ENCODE measurements at regions not wholly inside any gene's neighbourhood (a gene's known extent, or its start where the extent isn't known, plus 50 kb on each side); places are given as distances from the start of the nearest gene placed in this dataset.

- no peak overlapping the region for H3K9ac ChIP-seq
- H3K27ac ChIP-seq = no peak overlapping the region
- peaks cover 25% of the 10 kb centered on the region for H3K9me3 ChIP-seq
- H3K4me2 ChIP-seq = no peak overlapping the region
- H3K4me3 ChIP-seq = no peak overlapping the region
- H3K27me3 ChIP-seq = no peaks in the 10 kb centered on the region
- TF ChIP-seq Cebpa-rat (IDR thresholded peaks at IDR 0.05) = no peak
- H3K36me3 ChIP-seq = no peaks in the 10 kb centered on the region
- no peaks in the 10 kb centered on the region for H4K20me1 ChIP-seq
- H3K4me1 ChIP-seq = peaks cover 8% of the 10 kb centered on the region; the same call in 1 of the 2 replicates
Measured at GRCh38 chr12:127861406-127861805, 405.6 kb upstream of the TMEM132C start.

GRCh38 chr12:127873306-127873705 is 393.7 kb upstream of the TMEM132C start:
- Histone ChIP-seq H3K27ac (no peak overlapping the region), H3K27me3 (no peaks in the 10 kb centered on the region), H4K20me1 (no peaks in the 10 kb centered on the region), H3K36me3 (no peaks in the 10 kb centered on the region), H3K4me1 (no peaks in the 10 kb centered on the region), H3K4me3 (no peak overlapping the region), H3K9ac (no peak overlapping the region), H3K4me2 (no peak overlapping the region), H3K9me3 (no peaks in the 10 kb centered on the region)
- TF ChIP-seq Cebpa-rat (IDR thresholded peaks at IDR 0.05) = no peak

GRCh38 chr12:127881371-127882140 is 385.4 kb upstream of the TMEM132C start:
- H3K4me3 ChIP-seq = no peak overlapping the region
- no peak overlapping the region for H3K27ac ChIP-seq
- no peaks in the 10 kb centered on the region for H4K20me1 ChIP-seq
- H3K4me1 ChIP-seq = no peaks in the 10 kb centered on the region
- no peak overlapping the region for H3K4me2 ChIP-seq
- H3K9me3 ChIP-seq = no peaks in the 10 kb centered on the region
- no peaks in the 10 kb centered on the region for H3K27me3 ChIP-seq
- H3K36me3 ChIP-seq = no peaks in the 10 kb centered on the region
- H3K9ac ChIP-seq = no peak overlapping the region
- no peak for TF ChIP-seq Cebpa-rat (IDR thresholded peaks at IDR 0.05)

- no peak overlapping the region for H3K9ac ChIP-seq
- no peaks in the 10 kb centered on the region for H3K36me3 ChIP-seq
- no peak for TF ChIP-seq Cebpa-rat (IDR thresholded peaks at IDR 0.05)
- H3K4me1 ChIP-seq = peaks cover 1% of the 10 kb centered on the region; the same call in 1 of the 2 replicates
- H4K20me1 ChIP-seq = no peaks in the 10 kb centered on the region
- no peak overlapping the region for H3K4me3 ChIP-seq
- no peak overlapping the region for H3K4me2 ChIP-seq
- H3K27me3 ChIP-seq = no peaks in the 10 kb centered on the region
- H3K27ac ChIP-seq = no peak overlapping the region
- H3K9me3 ChIP-seq = no peaks in the 10 kb centered on the region
Measured at GRCh38 chr12:127883013-127883412, 384.0 kb upstream of the TMEM132C start.

GRCh38 chr12:127885954-127886750 is 380.8 kb upstream of the TMEM132C start:
- Histone ChIP-seq H3K4me1 (peaks cover 11% of the 10 kb centered on the region; the same call in 1 of the 2 replicates), H4K20me1 (no peaks in the 10 kb centered on the region), H3K9me3 (no peaks in the 10 kb centered on the region), H3K27me3 (no peaks in the 10 kb centered on the region), H3K27ac (no peak overlapping the region), H3K4me2 (no peak overlapping the region), H3K9ac (no peak overlapping the region), H3K36me3 (no peaks in the 10 kb centered on the region), H3K4me3 (no peak overlapping the region)
- no peak for TF ChIP-seq Cebpa-rat (IDR thresholded peaks at IDR 0.05)

GRCh38 chr12:127886827-127887226 is 380.1 kb upstream of the TMEM132C start:
- Histone ChIP-seq H3K27me3 (no peaks in the 10 kb centered on the region), H3K9me3 (no peaks in the 10 kb centered on the region), H3K36me3 (no peaks in the 10 kb centered on the region), H3K4me3 (no peak overlapping the region), H3K9ac (no peak overlapping the region), H3K4me2 (no peak overlapping the region), H3K27ac (no peak overlapping the region), H3K4me1 (peaks cover 11% of the 10 kb centered on the region; the same call in 1 of the 2 replicates), H4K20me1 (no peaks in the 10 kb centered on the region)
- TF ChIP-seq Cebpa-rat (IDR thresholded peaks at IDR 0.05) = no peak

- Histone ChIP-seq H3K36me3 (no peaks in the 10 kb centered on the region), H3K4me2 (peak overlapping the region; percentile 46), H3K9ac (no peak overlapping the region), H3K4me3 (no peak overlapping the region), H4K20me1 (no peaks in the 10 kb centered on the region), H3K27me3 (no peaks in the 10 kb centered on the region), H3K27ac (peak overlapping the region; percentile 65), H3K4me1 (peaks cover 11% of the 10 kb centered on the region; the same call in 1 of the 2 replicates), H3K9me3 (no peaks in the 10 kb centered on the region)
- TF ChIP-seq Cebpa-rat (IDR thresholded peaks at IDR 0.05) = no peak
Measured at GRCh38 chr12:127888943-127889719, 377.8 kb upstream of the TMEM132C start.

- H3K4me2 ChIP-seq = no peak overlapping the region
- H3K9me3 ChIP-seq = no peaks in the 10 kb centered on the region
- H4K20me1 ChIP-seq = no peaks in the 10 kb centered on the region
- no peak overlapping the region for H3K4me3 ChIP-seq
- TF ChIP-seq Cebpa-rat (IDR thresholded peaks at IDR 0.05) = no peak
- peaks cover under 1% of the 10 kb centered on the region; the same call in 1 of the 2 replicates for H3K4me1 ChIP-seq
- H3K27ac ChIP-seq = no peak overlapping the region
- no peaks in the 10 kb centered on the region for H3K36me3 ChIP-seq
- no peaks in the 10 kb centered on the region for H3K27me3 ChIP-seq
- H3K9ac ChIP-seq = no peak overlapping the region
Measured at GRCh38 chr12:127893895-127894609, 372.9 kb upstream of the TMEM132C start.

- Histone ChIP-seq H3K4me2 (no peak overlapping the region), H3K27ac (no peak overlapping the region), H3K27me3 (no peaks in the 10 kb centered on the region), H3K4me3 (no peak overlapping the region), H3K9me3 (no peaks in the 10 kb centered on the region), H3K9ac (no peak overlapping the region), H3K4me1 (peaks cover 18% of the 10 kb centered on the region), H4K20me1 (no peaks in the 10 kb centered on the region), H3K36me3 (no peaks in the 10 kb centered on the region)
- no peak for TF ChIP-seq Cebpa-rat (IDR thresholded peaks at IDR 0.05)
Measured at GRCh38 chr12:127896661-127897060, 370.3 kb upstream of the TMEM132C start.
